Adrenal gland (tissue), 5 donors: ENCODE measurements at regions not wholly inside any gene's neighbourhood (a gene's known extent, or its start where the extent isn't known, plus 50 kb on each side); places are given as distances from the start of the nearest gene placed in this dataset.

Experiments used
- CTCF ChIP-seq, 6 experiments: fragments of 450-650 bp in 4 of 6; fragments of 200-600 bp in 2 of 6; sonication (generic) in 1 of 6; IDR thresholded peaks; 1 replicate in 5 of 6; 2 replicates in 1 of 6; pipeline versions ENCODE4 v1.5.1 to v1.8.0; 2016 to 2021; ENCODE audit warnings: antibody characterized with exemption in 6 of 6, mild to moderate bottlenecking in 2 of 6, moderate library complexity in 1 of 6
- POLR2A ChIP-seq, 2 donors: fragments of 450-650 bp; IDR thresholded peaks; one replicate each; pipeline ENCODE4 v1.6.1; 2017; ENCODE audit warnings: antibody characterized with exemption in 2 of 2, mild to moderate bottlenecking in 2 of 2, moderate library complexity in 1 of 2
- donor health status: DM: no; HTN: no; CAD: no.

GRCh38 chr3:115324056-115324455, 177.0 kb upstream of the ZBTB20 start:
- TF ChIP-seq CTCF (IDR thresholded peaks at IDR 0.05): no peak
- TF ChIP-seq POLR2A (IDR thresholded peaks at IDR 0.05): no peak
